H9 (cell line): ENCODE measurements at regions not wholly inside any gene's neighbourhood (a gene's known extent, or its start where the extent isn't known, plus 50 kb on each side); places are given as distances from the start of the nearest gene placed in this dataset.

Experiments
- DNase-seq: peaks from one replicate; pipeline ENCODE4 v3.0.0-alpha.2; 2017
- H2AFZ ChIP-seq: one replicate; pipeline ENCODE4 v1.6.1; 2013; ENCODE audit warnings: mild to moderate bottlenecking, low read length, control low read depth, moderate library complexity
- H2AK5ac ChIP-seq: 2 replicates; pipeline ENCODE4 v1.6.1; 2013; ENCODE audit warnings: low read length, control low read depth, mixed read lengths; ENCODE audit not compliant: insufficient read length
- H2BK120ac ChIP-seq: one replicate; pipeline ENCODE4 v1.6.1; 2013; ENCODE audit warnings: low read depth, mild to moderate bottlenecking, low read length, control low read depth, inconsistent platforms; ENCODE audit not compliant: poor library complexity, severe bottlenecking
- H2BK12ac ChIP-seq: 2 replicates; pipeline ENCODE4 v1.6.1; 2013; ENCODE audit warnings: low read length, control low read depth, mixed read lengths, low read depth; ENCODE audit not compliant: insufficient read length
- H2BK15ac ChIP-seq: 2 replicates; pipeline ENCODE4 v1.6.1; 2013; ENCODE audit warnings: low read depth, low read length, control low read depth
- H2BK20ac ChIP-seq: one replicate; pipeline ENCODE4 v1.6.1; 2013; ENCODE audit warnings: low read depth, mild to moderate bottlenecking, low read length, control low read depth, inconsistent platforms; ENCODE audit not compliant: poor library complexity, severe bottlenecking
- H2BK5ac ChIP-seq: 2 replicates; pipeline ENCODE4 v1.6.1; 2013; ENCODE audit warnings: low read length, control low read depth, mixed read lengths; ENCODE audit not compliant: insufficient read length
- H3K14ac ChIP-seq: 2 replicates; pipeline ENCODE4 v1.6.1; 2013; ENCODE audit warnings: low read length, control low read depth; ENCODE audit not compliant: insufficient read depth
- H3K18ac ChIP-seq: 2 replicates; pipeline ENCODE4 v1.6.1; 2013; ENCODE audit warnings: low read depth, mild to moderate bottlenecking, mixed read lengths, low read length, control low read depth; ENCODE audit not compliant: insufficient read length
- H3K23ac ChIP-seq: 2 replicates; pipeline ENCODE4 v1.6.1; 2013; ENCODE audit warnings: low read length, control low read depth, mixed read lengths, low read depth; ENCODE audit not compliant: insufficient read length
- H3K23me2 ChIP-seq: 2 replicates; pipeline ENCODE4 v1.6.1; 2013; ENCODE audit warnings: low read depth, mild to moderate bottlenecking, mixed read lengths, low read length, control low read depth; ENCODE audit not compliant: insufficient read length, poor library complexity, severe bottlenecking
- H3K27ac ChIP-seq: 2 replicates; pipeline ENCODE4 v1.5.1; 2013; ENCODE audit warnings: low read length, control low read depth, mixed read lengths, low read depth; ENCODE audit not compliant: insufficient read length
- H3K27me3 ChIP-seq: 2 replicates; pipeline ENCODE4 v1.6.1; 2013; ENCODE audit warnings: low read length, control low read depth, inconsistent platforms; ENCODE audit not compliant: insufficient read depth
- H3K4ac ChIP-seq: 2 replicates; pipeline ENCODE4 v1.6.1; 2013; ENCODE audit warnings: low read depth, mild to moderate bottlenecking, control low read depth, inconsistent platforms, low read length, moderate library complexity
- H3K4me1 ChIP-seq: 2 replicates; pipeline ENCODE4 v1.6.1; 2013; ENCODE audit warnings: low read length, control low read depth, inconsistent platforms; ENCODE audit not compliant: insufficient read depth
- H3K4me2 ChIP-seq: 2 replicates; pipeline ENCODE4 v1.6.1; 2013; ENCODE audit warnings: low read length, control low read depth, mixed read lengths; ENCODE audit not compliant: insufficient read length, insufficient read depth
- H3K56ac ChIP-seq: 2 replicates; pipeline ENCODE4 v1.6.1; 2013; ENCODE audit warnings: low read depth, mild to moderate bottlenecking, mixed read lengths, low read length, control low read depth; ENCODE audit not compliant: insufficient read length
- H3K79me1 ChIP-seq: 2 replicates; pipeline ENCODE4 v1.6.1; 2013; ENCODE audit warnings: low read depth, mild to moderate bottlenecking, moderate library complexity, low read length, control low read depth, inconsistent platforms; ENCODE audit not compliant: insufficient read depth, poor library complexity, severe bottlenecking
- H3K79me2 ChIP-seq: 2 replicates; pipeline ENCODE4 v1.6.1; 2013; ENCODE audit warnings: low read length, control low read depth, inconsistent platforms; ENCODE audit not compliant: insufficient read depth
- H3K9ac ChIP-seq: 2 replicates; pipeline ENCODE4 v1.6.1; 2013; ENCODE audit warnings: low read length, control low read depth, mixed read lengths; ENCODE audit not compliant: insufficient read length; ENCODE audit errors: extremely low read depth
- H3K9me3 ChIP-seq: one replicate; pipeline ENCODE4 v1.6.1; 2013; ENCODE audit warnings: low read depth, low read length, inconsistent platforms; ENCODE audit not compliant: control insufficient read depth
- H3T11ph ChIP-seq: one replicate; pipeline ENCODE4 v1.6.1; 2013; ENCODE audit warnings: mild to moderate bottlenecking, low read length, control low read depth, inconsistent platforms
- H4K20me1 ChIP-seq: one replicate; pipeline ENCODE4 v1.6.1; 2013; ENCODE audit not compliant: control insufficient read depth, insufficient read length, insufficient read depth
- H4K5ac ChIP-seq: 2 replicates; pipeline ENCODE4 v1.6.1; 2013; ENCODE audit warnings: low read depth, mild to moderate bottlenecking, mixed read lengths, low read length, control low read depth; ENCODE audit not compliant: insufficient read length
- H4K8ac ChIP-seq: replicated peaks from 2 replicates; pipeline ENCODE4 v1.6.1; 2013; ENCODE audit warnings: low read length, control low read depth, mixed read lengths, low read depth; ENCODE audit not compliant: insufficient read length
- H4K91ac ChIP-seq: 2 replicates; pipeline ENCODE4 v1.6.1; 2013; ENCODE audit warnings: low read depth, mild to moderate bottlenecking, moderate library complexity, mixed read lengths, low read length, control low read depth; ENCODE audit not compliant: insufficient read length
- H3K27ac Mint-ChIP-seq, 3 experiments: 2 replicates in 2 of 3; 3 replicates in 1 of 3; pipeline ENCODE4 v1.8.0; 2020 to 2021; ENCODE audit warnings: mixed read lengths in 3 of 3, mild to moderate bottlenecking in 1 of 3, moderate library complexity in 1 of 3
- H3K27me3 Mint-ChIP-seq: 2 replicates; pipeline ENCODE4 v1.8.0; 2021; ENCODE audit warnings: low read depth, mild to moderate bottlenecking, moderate library complexity, mixed read lengths
- H3K36me3 Mint-ChIP-seq, 3 experiments: 2 replicates in 2 of 3; 3 replicates in 1 of 3; pipeline ENCODE4 v1.8.0; 2020 to 2021; ENCODE audit warnings: low read depth in 3 of 3, mixed read lengths in 3 of 3; ENCODE audit not compliant: insufficient read depth in 1 of 3
- H3K4me1 Mint-ChIP-seq, 2 experiments: 2 replicates each; pipeline ENCODE4 v1.8.0; 2020; ENCODE audit warnings: mixed read lengths in 2 of 2
- H3K4me3 Mint-ChIP-seq, 2 experiments: 2 replicates in 1 of 2; 3 replicates in 1 of 2; pipeline ENCODE4 v1.8.0; 2020 to 2021; ENCODE audit warnings: mild to moderate bottlenecking in 2 of 2, mixed read lengths in 2 of 2, moderate library complexity in 1 of 2
- H3K9me3 Mint-ChIP-seq, 2 experiments: 2 replicates in 1 of 2; 3 replicates in 1 of 2; pipeline ENCODE4 v1.8.0; 2020; ENCODE audit warnings: mild to moderate bottlenecking in 2 of 2, mixed read lengths in 2 of 2, moderate library complexity in 1 of 2
- CTCF ChIP-seq: fragments of 200-600 bp; sonication (generic); conservative IDR thresholded peaks from 3 replicates; pipeline ENCODE4 v1.8.0; 2021; ENCODE audit warnings: antibody characterized with exemption, mild to moderate bottlenecking
- WGBS: extraction: QIAGEN DNeasy Blood & Tissue Kit; methylation state at CpG from one replicate; pipeline ENCODE4 v1.1.7; 2013; ENCODE audit warnings: missing lambda C conversion rate, low lambda C conversion rate, mixed read lengths; ENCODE audit not compliant: insufficient read length; ENCODE audit errors: extremely low coverage; 5-methylcytosine and 5-hydroxymethylcytosine counted together

DNA sequence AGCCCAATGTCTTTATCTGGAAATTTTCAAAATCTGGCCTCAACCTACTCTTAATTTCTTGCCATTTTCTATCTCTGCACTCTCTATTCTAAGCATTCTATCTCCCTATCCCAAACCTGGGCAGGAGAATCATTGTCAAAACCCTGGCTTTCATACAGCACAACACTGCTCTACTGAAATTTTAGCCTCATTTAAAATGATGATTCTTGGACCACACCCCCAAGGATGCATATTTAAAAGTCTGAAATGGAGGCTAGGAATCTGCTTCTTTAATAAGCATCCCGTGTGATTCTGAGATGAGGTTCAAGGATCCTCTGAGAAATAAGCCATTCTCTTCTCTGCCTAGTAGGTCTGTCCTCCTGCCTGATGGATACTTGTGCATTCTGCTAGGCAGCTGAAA lies 50.8 kb upstream of the EGR2 start:
- Histone ChIP-seq H3K23me2 (no peaks in the 10 kb centered on the region), H3K79me1 (no peaks in the 10 kb centered on the region), H3K4me1 (no peaks in the 10 kb centered on the region), H2AK5ac (no peak overlapping the region), H4K20me1 (no peaks in the 10 kb centered on the region), H3K79me2 (no peaks in the 10 kb centered on the region), H2BK120ac (no peak overlapping the region), H3K9ac (no peak overlapping the region), H4K5ac (no peak overlapping the region), H2BK15ac (no peak overlapping the region), H3K18ac (no peak overlapping the region), H3K4ac (no peak overlapping the region), H3K27me3 (no peaks in the 10 kb centered on the region), H4K91ac (no peak overlapping the region), H3K14ac (no peak overlapping the region), H3K9me3 (no peaks in the 10 kb centered on the region), H2BK20ac (no peak overlapping the region), H3K23ac (no peak overlapping the region), H3T11ph (no peak overlapping the region), H3K56ac (no peak overlapping the region), H2BK5ac (no peak overlapping the region), H4K8ac (no peak overlapping the region), H3K27ac (no peak overlapping the region), H2AFZ (no peak overlapping the region), H2BK12ac (no peak overlapping the region), H3K4me2 (no peak overlapping the region)
- no peak overlapping the region for H3K27ac Mint-ChIP-seq
- TF ChIP-seq CTCF, result no peak
- no peak for DNase-seq
- no CpG with 5 or more reads among the region's 1 CpG for WGBS
- H3K4me3 Mint-ChIP-seq, result no peak overlapping the region
- H3K4me1 Mint-ChIP-seq, result peaks cover 0 to 11% of the 10 kb centered on the region in 2 experiments; a peak in 2 of 4 replicates
- H3K9me3 Mint-ChIP-seq, result peaks cover 0 to 3% of the 10 kb centered on the region in 2 experiments; a peak in 1 of 5 replicates
- no peaks in the 10 kb centered on the region for H3K27me3 Mint-ChIP-seq
- peaks cover 0 to 4% (median 2%) of the 10 kb centered on the region in 3 experiments; a peak in 3 of 7 replicates for H3K36me3 Mint-ChIP-seq
